HG03139 (cell line): ENCODE measurements at regions not wholly inside any gene's neighbourhood (a gene's known extent, or its start where the extent isn't known, plus 50 kb on each side); places are given as distances from the start of the nearest gene placed in this dataset.
"Not testable (repeated sequence)": the region's sequence is repeated elsewhere in the genome, so short reads cannot be mapped to it uniquely, and the experiment has no call there.

ENCODE experiments used
- ATAC-seq: cut with Tn5 transposase; IDR thresholded peaks from one replicate; pipeline ENCODE4 v1.9.1; 2021; ENCODE audit not compliant: unreplicated experiment

DNA sequence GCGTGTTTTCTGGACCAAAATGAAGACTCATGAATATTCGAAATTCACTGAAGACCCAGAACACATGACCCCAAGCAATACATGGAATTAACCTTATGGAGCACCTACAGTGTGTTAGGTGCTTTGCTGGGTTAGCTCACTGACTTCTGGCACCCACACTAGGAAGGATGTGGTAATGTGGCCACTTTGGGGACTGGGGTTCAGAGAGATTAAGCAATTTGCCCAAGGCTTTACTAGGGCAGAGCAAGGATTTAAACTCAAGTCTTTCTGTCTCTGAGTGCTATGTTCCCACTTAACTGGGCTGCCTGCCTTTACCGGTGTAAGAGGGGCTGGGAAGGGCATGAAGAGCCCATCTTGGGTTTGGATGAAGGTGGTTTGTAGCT is 162.0 kb upstream of the ATP6AP2 start:
- no peak for ATAC-seq

DNA sequence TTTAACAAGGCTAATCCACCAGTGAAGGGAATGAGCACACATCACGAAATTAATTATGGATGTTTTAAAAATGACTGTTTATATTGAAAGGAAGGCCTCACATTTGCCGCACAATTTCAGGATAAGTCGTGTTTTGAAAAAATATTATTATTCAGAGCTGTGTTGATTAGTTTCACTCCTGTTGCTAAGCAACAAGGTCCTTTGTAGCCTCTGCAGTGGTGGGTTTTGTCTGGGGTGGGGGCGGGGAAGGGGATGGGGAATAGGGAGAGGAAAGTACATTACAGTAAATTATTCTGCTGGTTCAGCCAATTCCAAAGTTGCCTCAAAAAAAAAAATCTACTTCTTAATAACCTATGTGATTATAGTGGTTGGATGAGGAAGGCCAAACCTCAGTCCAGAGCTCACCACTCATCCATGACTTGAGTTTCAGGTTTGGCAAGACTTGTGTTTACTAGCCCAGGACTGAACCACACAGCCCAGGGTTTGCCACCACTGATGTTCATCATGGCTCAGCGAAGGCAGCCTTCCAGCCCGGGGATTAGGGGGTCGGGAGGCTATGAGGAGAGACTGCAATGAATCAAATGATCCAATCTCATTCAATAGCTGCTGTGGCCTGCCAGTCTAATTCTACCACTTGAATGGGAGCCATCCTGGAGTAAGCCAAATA is 162.5 kb upstream of the ATP6AP2 start:
- no peak for ATAC-seq

DNA sequence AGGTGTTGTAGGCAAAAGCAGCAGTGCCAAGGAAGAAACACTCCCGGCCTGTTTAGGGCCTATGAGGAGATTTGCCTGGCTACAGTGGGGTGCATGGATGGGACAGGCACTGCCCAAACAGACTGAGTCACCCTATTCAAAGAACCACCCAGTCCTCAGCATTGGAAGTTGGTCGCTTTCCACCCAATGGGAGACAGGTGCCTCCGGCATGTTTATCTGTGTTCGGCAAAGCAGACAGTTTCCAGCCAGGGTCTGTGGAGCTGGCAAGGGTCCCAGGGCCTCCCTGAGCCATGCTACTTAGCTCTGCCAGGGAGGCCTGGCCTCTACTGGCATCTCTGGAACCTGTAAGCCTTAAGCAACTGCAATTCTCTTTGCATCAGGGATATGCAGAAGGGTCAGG is 165.1 kb upstream of the ATP6AP2 start:
- no peak for ATAC-seq

DNA sequence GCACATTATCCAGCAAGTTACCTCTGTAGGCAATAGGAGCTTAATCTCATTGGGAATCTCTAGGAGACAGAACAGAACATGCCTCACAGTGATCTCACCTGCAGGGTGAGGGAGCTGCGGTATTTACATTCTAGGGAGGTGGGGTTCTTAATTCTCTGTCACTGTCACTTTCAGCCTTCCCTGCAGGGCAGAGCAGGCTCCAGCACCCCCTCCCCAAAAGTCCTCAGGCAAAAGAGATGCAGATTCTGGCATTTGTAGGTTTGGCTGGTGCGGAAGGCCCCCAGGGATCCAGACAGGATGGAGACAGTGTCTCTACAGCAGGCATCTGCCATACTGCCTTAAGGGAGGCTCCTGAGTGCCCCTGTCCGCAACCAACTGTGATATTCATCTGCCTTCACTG is 166.4 kb upstream of the ATP6AP2 start:
- no peak for ATAC-seq

DNA sequence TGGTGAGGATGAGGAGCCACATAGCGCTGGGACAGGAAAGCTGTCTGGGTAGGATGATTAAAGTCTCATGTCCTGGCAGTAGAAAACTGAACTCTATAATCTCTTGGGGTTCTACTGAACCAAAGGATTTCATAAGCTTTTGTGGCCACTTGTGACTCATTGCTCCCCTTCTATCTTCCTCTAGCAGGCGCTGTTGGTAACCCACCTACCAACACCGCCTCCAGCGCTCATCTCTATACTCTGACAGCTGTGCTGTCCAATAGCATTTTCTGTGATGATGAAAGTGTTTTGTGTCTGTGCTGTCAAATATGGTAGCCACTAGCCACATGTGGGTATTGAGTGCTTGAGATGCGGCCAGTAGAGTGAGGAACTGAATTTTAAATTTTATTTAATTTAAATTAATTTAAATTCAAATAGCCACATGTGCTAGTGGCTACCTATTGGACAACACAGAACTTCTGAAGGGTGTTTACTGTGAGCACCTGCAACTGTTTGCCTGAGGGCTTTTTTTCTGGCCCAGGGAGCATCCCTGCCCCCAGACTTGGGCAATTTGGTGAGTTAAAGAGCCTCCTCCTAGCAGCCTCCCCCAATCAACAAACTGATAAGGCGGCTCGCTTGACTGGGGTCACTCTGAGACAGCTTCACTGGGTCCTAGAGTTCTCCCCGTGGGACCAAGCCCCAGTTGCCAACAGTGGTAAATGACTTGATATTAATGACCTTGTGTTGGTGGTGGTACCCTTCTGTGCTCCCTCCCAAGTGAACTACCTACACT is 169.2 kb upstream of the ATP6AP2 start:
- ATAC-seq: no peak

DNA sequence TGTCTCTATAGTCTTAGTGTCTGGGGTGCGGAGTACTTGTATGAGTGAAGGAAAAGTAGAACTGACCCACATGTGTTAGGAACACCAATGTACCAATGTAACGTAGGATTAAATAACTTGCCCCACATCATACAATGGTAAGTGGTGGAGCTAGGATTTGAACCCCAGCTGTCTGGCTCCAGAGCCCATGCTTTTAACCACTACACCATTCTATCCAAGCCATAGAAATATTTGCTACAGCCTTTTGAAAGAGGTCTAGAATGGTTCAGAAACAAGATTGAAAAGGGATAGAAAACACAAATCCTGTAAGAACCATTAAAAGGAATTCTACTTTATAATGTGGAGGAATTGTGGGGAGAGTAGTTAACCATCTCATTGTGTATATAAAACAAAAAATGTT is 169.9 kb upstream of the ATP6AP2 start:
- no peak for ATAC-seq

DNA sequence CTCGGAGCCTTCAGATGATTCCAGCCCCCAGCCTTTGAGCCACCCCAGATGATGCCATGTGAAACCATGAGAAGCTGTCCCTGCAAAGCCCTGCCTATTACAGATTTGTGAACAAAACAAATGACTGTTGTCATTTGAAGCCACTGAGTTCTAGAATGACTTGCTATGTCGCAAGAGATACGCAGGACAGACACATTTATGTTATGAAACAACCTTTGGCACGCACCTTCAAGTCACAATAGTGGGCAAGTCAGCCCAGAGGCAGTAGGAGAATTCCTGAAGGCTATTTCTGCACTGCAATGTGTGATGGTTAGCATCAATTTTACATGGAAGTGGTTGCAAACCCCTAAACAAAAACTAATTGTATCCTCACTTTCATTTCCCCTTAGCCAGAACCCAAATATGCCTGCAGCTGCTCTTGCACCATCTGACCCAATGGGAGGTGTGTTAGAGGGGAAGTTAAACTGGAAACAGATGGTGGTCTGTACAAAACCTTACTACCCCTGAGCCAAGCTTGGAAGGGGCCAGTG is 174.4 kb upstream of the ATP6AP2 start:
- no peak for ATAC-seq

DNA sequence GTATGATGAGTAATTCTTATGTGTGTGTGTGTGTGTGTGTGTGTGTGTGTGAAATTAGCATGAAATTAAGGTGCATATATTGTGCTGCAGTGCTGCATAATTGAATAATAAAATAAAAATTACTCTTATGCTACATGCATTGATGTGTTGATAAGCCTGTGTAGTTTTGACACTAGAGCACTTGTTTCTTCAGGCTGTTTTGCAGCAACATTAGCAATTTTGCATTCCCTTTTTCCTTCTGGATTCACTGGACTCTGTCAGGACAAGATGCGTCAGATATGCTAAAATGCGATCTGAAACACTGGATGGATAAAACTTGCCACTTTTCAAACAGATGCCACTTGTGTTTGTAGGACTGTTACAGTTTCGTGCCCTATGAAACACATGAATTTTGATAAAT is 175.4 kb upstream of the ATP6AP2 start:
- ATAC-seq: no peak

DNA sequence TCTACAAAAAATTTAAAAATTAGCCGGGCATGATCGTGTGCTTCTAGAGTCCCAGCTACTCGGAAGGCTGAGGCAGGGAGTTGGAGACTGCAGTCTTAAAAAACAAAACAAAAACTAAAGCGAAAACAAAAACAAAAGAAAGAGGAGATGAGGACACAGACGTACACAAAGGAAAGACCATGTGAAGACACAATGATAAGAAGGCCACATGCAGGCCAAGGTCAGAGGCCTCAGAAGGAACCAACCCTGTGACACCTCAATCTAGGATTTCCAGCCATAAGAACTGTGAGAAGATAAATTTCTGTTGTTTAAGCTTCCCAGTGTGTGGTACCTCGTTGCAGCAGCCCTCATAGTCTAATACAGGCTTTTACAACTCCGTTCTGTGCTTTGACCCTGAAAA is 177.0 kb upstream of the ATP6AP2 start:
- ATAC-seq: no peak

DNA sequence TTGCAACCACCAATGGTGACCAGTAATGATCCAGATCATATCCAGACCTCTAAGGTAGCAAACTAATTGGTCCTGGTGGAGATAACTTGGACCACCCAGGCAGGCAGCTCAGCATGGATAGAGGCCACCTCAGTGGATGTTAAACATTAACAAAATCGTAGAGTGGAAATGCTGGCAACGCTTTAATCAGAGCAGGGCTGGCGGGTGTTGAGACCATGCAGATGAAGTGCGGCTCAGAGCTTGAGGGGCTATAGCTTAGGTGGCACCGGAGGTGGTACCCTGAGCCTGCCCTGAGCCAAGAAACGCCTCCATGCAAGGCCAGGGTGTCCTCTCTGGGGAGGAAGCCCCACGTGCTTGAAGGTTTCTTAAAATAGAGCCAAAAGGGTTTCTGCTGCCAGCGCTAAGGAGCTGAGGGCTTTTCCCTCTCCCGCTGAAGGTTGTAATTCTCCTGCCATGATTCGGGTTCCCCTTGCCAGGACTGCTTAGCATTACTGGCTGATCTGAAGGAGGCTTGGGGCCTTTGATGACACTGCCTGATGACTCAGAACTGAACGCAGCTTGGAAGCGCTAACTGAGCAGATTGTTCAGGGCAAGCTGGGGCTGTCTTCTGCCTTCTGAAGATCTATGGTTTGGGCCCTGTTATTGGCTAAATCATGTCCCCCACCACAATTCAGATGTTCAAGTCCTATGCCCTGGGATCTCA is 177.8 kb upstream of the ATP6AP2 start:
- no peak for ATAC-seq

DNA sequence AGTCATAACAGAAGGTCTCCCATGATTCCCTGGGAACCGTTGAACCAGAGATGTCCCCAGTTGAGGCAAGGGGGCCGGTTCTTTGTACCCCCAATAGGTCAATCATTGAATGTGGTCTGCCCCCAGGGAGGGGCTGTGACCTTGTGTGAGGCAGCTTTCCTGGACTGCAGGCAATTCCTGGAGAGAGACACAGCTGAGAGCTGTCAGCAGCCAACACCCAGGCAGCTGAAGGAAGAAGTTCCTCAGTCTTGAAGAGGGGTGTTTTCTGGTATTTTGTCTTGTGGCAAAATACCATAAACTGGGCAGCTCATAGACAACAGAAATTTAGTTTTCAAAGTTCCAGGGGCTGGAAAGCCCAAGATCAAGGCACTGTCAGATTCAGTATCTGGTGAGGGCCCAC is 185.7 kb upstream of the ATP6AP2 start:
- no peak for ATAC-seq

DNA sequence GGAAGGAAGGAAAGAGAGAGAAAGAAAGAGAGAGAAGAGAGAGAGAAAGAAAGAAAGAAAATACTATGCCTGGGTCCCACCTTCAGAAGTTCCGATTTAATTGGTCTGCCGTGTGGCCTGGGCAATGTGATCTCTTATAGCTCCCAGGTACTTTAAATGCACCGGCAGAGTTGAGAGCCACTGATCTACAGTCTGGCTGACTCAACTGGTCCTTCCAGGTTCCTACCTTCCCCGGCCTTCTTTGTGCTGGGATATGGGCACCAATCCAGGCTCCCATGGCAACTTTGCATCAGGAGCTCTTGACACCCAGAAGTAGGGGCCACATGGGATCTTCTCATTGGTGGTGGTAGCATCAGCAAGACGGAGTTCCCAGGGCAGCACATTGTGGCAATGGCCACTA is 186.5 kb upstream of the ATP6AP2 start:
- no peak for ATAC-seq

DNA sequence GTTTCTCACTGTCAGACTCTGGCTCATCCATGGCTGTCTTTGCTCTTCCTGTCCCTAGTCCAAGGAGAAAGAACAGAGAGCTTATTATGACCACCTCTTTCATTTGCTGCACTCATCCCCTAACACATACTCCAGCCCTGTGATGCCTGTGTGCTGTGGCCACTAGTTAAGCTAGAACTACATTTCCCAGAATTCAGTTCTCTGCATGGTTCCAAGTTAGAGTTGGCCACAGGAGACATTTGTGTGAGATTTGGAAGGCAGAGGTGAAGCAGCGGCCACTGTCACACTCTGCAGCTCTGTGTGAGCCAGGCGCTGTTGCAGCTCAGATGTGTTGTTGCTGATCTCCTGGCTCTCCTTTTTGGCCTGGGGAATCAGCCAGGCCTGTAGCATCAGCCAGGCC is 188.2 kb upstream of the ATP6AP2 start:
- ATAC-seq: no peak

DNA sequence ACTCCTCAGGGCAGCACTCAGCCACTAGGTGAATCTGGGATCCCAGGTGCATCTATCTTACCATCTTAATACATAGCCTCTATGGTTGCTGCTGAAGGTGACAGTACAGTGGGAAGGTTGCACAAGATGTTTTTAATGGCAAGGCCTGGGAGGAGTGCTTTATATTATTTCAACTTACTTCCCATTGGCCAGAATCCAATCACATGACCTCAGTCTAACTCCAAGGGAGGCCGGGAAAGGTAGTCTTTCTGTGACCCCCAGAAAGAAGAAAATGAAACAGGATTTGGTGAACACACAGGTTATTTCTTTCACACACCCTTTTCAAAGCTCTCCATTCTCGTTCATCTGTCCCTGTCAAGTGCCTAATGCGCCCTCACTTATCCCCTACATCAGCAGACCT is 189.1 kb upstream of the ATP6AP2 start:
- no peak for ATAC-seq

DNA sequence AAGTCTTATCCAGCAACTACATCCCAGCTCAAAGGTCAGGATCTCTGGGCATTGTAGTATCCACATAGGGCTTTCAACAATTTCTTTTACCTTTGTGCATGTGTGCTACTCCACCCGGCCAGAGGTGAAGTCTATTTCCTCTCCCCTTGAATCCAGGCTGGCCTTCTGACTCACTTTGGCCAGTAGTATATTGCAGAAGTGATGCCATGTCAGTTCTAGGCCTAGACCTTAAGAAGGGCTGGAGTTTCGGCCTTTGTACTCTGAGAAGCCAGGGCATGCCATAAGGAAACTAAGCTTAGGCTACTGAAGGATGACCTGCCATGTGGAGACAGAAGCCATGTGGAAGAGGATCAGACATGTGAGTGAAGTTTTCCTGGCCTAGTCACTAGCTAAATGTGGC is 191.2 kb upstream of the ATP6AP2 start:
- no peak for ATAC-seq

DNA sequence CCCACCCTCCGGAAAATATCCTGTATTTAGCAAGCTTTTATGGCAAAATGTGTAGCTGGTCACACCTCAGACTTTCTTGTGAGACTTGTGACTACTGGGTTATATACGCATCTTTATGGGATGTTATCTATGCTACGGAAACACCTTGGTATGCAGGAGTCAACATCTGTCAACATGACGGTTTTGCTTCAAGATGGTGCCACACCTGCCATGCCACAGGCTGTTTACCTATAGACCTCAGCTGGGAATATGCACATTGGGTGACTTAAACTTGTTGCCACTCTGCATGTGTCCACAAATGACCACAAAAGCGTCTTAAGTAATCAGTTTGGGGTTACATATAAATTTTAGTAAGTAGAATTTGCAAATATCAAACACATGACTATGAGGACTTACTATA is 192.3 kb upstream of the ATP6AP2 start:
- no peak for ATAC-seq

DNA sequence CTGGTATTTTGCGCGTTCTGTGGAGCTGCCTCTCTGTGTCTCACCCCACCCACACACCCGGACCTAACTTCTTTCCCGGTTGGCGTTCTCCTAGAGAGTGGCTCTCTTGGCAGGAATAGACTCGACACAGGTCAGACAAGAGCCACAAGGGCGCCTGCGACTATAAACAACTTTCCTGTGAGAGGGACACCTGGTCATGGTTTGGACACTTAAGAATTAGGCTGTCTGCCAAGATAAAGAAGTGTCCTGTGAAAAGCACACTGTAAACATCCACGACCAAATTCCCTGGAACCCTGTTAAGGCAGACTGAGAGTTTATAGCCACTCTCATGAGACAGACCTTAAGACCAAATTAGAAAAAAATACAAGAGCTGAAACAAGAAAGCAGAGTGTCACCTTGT is 192.9 kb upstream of the ATP6AP2 start:
- not testable (repeated sequence) for ATAC-seq

DNA sequence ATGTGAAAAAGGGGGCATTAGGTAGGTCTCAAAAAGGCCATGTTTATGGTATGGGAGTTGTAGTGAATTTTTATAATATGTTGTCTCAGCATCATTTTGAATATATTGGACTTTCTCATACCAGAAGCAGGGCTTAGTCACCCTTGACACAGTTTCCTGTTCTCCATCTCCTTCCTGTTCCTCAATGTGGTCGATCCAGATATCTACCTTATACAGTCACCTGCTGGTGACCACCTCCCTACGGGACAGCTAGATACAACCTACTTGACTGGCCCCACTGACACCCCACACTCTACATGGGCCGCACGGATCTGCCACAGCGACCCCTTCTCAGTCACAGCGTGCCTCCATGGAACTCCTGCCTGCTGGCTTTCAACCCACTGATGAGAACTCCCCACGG is 193.5 kb upstream of the ATP6AP2 start:
- not testable (repeated sequence) for ATAC-seq

DNA sequence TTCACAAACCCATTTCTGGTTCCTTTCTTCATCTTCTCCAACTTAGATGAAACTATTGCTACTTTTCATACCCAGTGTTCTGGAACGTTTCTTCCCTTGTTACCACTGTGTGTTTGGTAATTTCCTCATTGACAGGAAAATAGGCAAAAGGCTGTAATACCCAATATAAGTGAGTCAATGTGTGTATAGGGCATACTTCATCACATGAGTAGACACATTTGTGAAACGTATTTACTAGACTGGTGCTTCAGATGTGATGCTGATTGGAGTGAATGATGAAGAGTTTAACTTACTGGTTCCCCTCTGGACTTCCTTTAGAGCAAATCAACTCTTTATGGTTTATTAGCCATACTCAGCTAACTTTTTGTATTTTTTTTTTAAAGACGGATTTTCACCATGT is 195.1 kb upstream of the ATP6AP2 start:
- no peak for ATAC-seq

DNA sequence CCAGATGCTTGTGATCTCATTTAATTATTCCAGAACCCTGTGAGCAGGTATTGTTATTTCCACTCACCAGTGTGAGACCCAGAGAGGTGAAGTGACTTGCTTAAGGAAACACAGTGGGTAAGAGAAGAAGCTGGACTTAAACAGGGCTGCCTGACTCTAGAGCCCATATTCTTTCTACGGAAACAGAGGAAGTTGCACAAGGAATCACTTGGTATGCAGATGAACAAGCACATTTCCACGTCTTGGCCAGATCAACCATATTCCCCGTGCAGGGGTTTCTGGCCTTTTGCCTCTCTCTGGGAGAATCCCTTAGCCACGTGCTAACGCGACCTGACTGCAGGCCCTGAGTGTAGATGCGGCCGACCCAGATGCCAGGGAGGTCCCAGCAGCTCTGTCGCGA is 195.5 kb upstream of the ATP6AP2 start:
- ATAC-seq: no peak

DNA sequence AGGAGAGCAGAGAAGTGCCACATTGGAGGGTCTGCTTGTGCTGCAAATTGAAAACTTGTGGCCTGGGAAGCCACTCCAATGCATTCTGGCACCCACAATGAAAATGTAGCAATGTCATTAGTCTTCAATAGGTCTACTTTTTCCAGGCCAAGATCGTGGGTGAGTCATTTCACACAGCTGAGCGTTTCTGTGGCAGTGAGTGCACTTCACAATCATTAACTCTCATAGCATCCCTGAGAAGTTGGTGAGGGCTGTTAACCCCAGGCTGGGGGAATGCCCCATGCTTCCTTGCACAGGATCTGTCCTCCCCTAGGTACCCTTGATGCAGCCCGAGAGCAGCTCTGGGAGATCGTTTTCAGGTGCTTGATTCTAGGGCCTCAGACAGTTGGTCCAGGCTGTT is 196.8 kb upstream of the ATP6AP2 start:
- ATAC-seq: no peak

DNA sequence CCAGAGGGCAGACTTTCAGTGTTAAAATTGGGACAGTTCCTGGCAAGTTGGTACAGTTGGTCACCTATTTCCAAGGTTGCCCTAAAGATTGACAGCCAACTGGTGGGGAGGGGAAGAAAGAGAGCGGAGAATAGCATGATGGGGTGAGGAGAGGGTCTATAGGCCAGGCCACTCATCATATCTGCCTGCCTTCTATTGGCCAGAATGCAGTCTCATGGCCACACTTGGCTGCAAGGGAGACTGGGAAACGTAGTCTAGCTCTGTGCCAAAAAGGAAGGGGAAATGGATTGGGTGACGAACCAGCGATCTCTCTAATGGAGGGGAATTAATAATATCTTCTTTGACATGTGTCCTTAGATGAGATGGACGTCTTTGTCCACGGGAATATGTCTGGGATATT is 197.4 kb upstream of the ATP6AP2 start:
- ATAC-seq: no peak
